Astrocyte of the cerebellum (primary cell): ENCODE measurements at regions not wholly inside any gene's neighbourhood (a gene's known extent, or its start where the extent isn't known, plus 50 kb on each side); places are given as distances from the start of the nearest gene placed in this dataset.

Experiments
- DNase-seq: peaks from one replicate; pipeline ENCODE4 v3.0.0-alpha.2; 2011; ENCODE audit warnings: low read depth
- H3K4me3 ChIP-seq: 2 replicates; pipeline ENCODE4 v1.5.1; 2011; ENCODE audit warnings: mild to moderate bottlenecking, low read depth, low read length, moderate library complexity
- in situ Hi-C: cut with HindIII; loops from 2 replicates; pipeline ENCODE4 v1.10.0; 2017; ENCODE audit warnings: low sequenced_read_pairs
- TF ChIP-seq, protein P1 (sequence below): IDR thresholded peaks from 2 replicates; pipeline ENCODE4 v1.5.1; 2012; ENCODE audit warnings: low read length, low read depth, moderate library complexity, mild to moderate bottlenecking; ENCODE audit errors: missing control alignments

- no peak for DNase-seq
- no peak overlapping the region for H3K4me3 ChIP-seq
- TF ChIP-seq, protein P1, sequence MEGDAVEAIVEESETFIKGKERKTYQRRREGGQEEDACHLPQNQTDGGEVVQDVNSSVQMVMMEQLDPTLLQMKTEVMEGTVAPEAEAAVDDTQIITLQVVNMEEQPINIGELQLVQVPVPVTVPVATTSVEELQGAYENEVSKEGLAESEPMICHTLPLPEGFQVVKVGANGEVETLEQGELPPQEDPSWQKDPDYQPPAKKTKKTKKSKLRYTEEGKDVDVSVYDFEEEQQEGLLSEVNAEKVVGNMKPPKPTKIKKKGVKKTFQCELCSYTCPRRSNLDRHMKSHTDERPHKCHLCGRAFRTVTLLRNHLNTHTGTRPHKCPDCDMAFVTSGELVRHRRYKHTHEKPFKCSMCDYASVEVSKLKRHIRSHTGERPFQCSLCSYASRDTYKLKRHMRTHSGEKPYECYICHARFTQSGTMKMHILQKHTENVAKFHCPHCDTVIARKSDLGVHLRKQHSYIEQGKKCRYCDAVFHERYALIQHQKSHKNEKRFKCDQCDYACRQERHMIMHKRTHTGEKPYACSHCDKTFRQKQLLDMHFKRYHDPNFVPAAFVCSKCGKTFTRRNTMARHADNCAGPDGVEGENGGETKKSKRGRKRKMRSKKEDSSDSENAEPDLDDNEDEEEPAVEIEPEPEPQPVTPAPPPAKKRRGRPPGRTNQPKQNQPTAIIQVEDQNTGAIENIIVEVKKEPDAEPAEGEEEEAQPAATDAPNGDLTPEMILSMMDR: no peak
- in situ Hi-C loops: no loop called here
Observed at GRCh38 chr13:47186471-47186870, 289.6 kb upstream of the HTR2A start.

- DNase-seq: no peak
- in situ Hi-C loops: no loop called here
- H3K4me3 ChIP-seq: no peak overlapping the region
- TF ChIP-seq, protein P1: no peak
Observed at GRCh38 chr13:47184321-47184720, 287.5 kb upstream of the HTR2A start.

DNA sequence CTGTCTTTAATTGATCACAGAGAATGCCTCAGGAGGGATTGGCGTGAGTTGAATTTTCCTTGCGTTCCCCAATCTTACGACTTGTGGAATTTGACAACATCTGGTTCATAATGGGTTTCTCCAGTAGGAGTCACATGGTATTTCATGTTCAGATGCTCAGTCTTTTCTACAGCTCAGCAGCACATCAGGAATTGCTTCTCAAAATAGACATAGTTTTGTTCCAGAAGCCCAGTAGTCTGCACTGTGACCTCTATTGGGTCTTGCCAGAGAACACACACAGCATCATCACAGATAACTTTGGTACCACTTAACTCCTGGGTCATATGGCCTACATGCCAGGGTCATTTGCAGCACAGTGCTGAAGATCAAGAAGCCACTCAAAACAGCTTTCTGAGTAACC, 282.5 kb upstream of the HTR2A start:
- H3K4me3 ChIP-seq: no peak overlapping the region
- no peak for DNase-seq
- in situ Hi-C loops: no loop called here
- TF ChIP-seq, protein P1: no peak

DNA sequence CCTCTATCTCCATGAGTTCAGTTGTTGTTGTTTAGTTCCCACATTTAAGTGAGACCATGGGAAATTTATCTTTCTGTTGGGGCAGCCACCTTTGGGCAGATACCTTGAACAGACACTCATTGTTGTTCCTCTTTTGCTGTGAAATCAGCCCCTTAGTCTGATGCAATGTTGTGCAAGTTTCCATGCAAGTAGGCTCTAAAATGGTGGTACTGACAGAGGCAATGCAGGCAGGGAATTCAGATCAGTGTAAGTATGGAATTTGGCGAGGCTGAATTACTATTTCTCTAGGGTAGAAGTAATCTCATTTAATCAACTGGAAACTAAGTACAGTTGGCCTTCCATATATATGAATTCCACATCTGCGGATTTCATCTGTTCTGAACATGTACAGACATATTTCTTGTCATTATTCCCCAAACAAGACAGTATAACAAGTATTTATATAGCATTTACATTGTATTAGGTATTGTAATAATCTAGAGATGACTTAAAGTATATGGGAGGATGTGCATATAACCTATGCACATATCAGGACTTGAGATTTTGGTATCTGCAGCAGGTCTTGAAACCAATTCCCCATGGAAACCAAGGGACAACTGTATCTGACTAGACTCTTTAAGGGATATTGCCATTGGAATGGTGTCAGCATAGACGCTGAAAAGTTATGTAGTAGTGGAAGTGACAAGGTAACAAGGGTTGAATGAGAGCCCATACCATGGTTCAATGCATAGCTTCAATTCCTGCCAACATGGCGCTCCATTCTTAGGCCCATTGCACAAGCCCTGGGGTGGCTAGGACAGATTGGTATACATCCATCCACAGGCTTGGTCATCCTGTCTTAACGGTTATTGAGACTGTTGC, 281.5 kb upstream of the HTR2A start:
- TF ChIP-seq, protein P1: no peak
- no peak overlapping the region for H3K4me3 ChIP-seq
- DNase-seq: no peak
- in situ Hi-C loops: no loop called here

DNA sequence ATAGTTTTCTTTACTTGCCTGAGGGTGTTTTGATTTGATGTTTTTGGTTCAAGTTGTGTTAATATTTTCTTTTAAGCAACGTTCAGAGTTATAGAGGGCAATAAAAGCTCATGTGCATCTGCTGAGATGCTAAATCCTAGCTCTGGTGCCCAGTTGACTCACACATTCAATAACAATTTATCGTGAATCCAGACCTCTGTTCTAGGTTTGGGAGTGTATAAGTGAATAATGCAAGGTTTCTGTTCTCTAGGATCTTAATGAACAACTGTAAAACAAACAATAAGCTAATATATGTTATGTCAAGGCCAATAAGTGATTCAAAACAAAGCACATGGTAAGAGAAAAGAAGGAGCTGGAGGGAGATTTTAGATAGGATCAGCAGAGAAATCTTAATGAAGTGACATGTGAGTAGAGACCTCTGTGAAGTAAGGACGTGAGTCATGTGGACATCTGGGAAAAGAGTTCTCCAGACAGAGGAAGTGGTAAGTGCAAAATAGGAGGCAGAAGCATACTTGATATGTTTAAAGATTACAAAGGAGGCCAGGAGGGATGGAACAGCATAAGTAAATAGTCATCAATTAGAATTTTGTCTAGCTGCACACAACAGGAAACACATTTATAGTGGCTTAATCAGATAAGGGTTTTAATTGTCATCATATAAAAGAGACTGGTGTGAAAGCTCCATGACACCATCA, 278.5 kb upstream of the HTR2A start:
- in situ Hi-C loops: no loop called here
- H3K4me3 ChIP-seq: no peak overlapping the region
- TF ChIP-seq, protein P1: no peak
- peak; percentile 37 for DNase-seq

GRCh38 chr13:47170971-47171370, 274.1 kb upstream of the HTR2A start:
- in situ Hi-C loops: no loop called here
- H3K4me3 ChIP-seq: no peak overlapping the region
- no peak for DNase-seq
- TF ChIP-seq, protein P1: no peak
